SU-DHL-6 (cell line): ENCODE measurements at regions not wholly inside any gene's neighbourhood (a gene's known extent, or its start where the extent isn't known, plus 50 kb on each side); places are given as distances from the start of the nearest gene placed in this dataset.

Experiments
- CTCF ChIP-seq: fragments of 200-600 bp; sonication (generic); IDR thresholded peaks from one replicate; pipeline ENCODE4 v1.5.1; 2017; ENCODE audit warnings: antibody characterized with exemption, mild to moderate bottlenecking, low read length, moderate library complexity; ENCODE audit not compliant: insufficient read depth, poor library complexity, severe bottlenecking
- EZH2phosphoT487 ChIP-seq: fragments of 200-600 bp; sonication (generic), shearing (Covaris generic); conservative IDR thresholded peaks from 2 replicates; pipeline ENCODE4 v1.6.1; 2018; ENCODE audit warnings: mild to moderate bottlenecking, antibody characterized with exemption, low read length, moderate library complexity, mixed read lengths

- TF ChIP-seq EZH2phosphoT487 (no peak), CTCF (no peak)
Measured at GRCh38 chr20:48131581-48131980, 346.3 kb upstream of the SULF2 start.
